Activated naive CD4-positive, alpha-beta T cell treated with anti-CD3 and anti-CD28 coated beads, Interleukin-2, amount 50 U/mL, for 24 hours (primary cell): ENCODE measurements at regions not wholly inside any gene's neighbourhood (a gene's known extent, or its start where the extent isn't known, plus 50 kb on each side); places are given as distances from the start of the nearest gene placed in this dataset.
A peak's percentile ranks its signal among the peaks of the same experiment; 100 is the strongest.

ENCODE experiments used
- H3K27ac Mint-ChIP-seq: one replicate; pipeline ENCODE4 v1.8.0; 2021; ENCODE audit warnings: mild to moderate bottlenecking, mixed read lengths
- H3K27me3 Mint-ChIP-seq: one replicate; pipeline ENCODE4 v1.8.0; 2021; ENCODE audit warnings: mixed read lengths
- H3K36me3 Mint-ChIP-seq: one replicate; pipeline ENCODE4 v1.8.0; 2021; ENCODE audit warnings: mixed read lengths
- H3K4me1 Mint-ChIP-seq: one replicate; pipeline ENCODE4 v1.8.0; 2021; ENCODE audit warnings: mixed read lengths
- H3K4me3 Mint-ChIP-seq: one replicate; pipeline ENCODE4 v1.8.0; 2021; ENCODE audit warnings: mild to moderate bottlenecking, mixed read lengths
- H3K9me3 Mint-ChIP-seq: one replicate; pipeline ENCODE4 v1.8.0; 2021; ENCODE audit warnings: mixed read lengths

DNA sequence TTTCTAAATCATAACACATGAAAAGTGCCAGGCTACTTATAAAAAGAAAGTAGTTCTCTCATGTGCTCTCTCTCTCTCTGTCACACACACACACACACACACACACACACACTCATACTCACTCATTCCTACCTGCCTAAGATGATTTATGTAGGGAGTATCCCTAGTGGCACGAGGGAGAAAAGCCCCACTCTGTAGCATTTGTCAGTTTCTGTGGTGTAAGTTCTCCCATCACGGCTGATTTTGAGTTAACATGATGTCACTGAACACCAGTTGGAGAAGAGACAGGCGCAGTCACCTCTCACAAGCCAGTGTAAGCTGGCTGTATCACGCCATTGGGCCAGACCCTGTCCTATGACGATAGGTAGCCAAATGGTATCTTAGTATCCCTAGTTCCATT is 395.4 kb downstream of the SFMBT2 start:
- H3K36me3 Mint-ChIP-seq, result peaks cover 4% of the 10 kb centered on the region
- H3K4me1 Mint-ChIP-seq, result peaks cover 3% of the 10 kb centered on the region
- no peak overlapping the region for H3K27ac Mint-ChIP-seq
- H3K27me3 Mint-ChIP-seq, result no peaks in the 10 kb centered on the region
- H3K4me3 Mint-ChIP-seq, result no peak overlapping the region
- peaks cover 10% of the 10 kb centered on the region for H3K9me3 Mint-ChIP-seq

GRCh38 chr10:7014721-7015120 is 396.1 kb downstream of the SFMBT2 start:
- Mint-ChIP-seq H3K4me1 (peaks cover 2% of the 10 kb centered on the region), H3K4me3 (no peak overlapping the region), H3K9me3 (peaks cover 5% of the 10 kb centered on the region), H3K27ac (no peak overlapping the region), H3K27me3 (no peaks in the 10 kb centered on the region), H3K36me3 (peaks cover 3% of the 10 kb centered on the region)

DNA sequence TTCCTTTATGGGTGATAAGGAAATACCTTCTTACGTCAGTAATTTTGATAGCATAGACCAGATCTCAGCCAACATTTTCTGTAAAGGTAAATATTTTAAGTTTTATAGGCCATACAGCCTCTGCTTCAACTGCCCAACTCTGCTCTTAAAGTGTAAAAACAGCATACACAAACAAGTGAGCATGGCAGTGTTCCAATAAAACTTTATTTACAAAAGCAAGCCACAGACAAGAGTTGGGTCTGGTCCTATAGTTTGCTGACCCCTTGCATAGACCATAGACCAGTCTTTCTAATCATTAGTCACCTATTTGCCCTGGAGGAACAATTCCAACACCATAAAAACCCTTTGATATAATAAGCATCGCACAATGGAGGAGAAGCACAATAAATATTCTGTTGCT is 398.8 kb downstream of the SFMBT2 start:
- Mint-ChIP-seq H3K9me3 (no peaks in the 10 kb centered on the region), H3K4me1 (no peaks in the 10 kb centered on the region), H3K27me3 (no peaks in the 10 kb centered on the region), H3K36me3 (no peaks in the 10 kb centered on the region), H3K27ac (no peak overlapping the region), H3K4me3 (no peak overlapping the region)

- no peaks in the 10 kb centered on the region for H3K27me3 Mint-ChIP-seq
- no peaks in the 10 kb centered on the region for H3K36me3 Mint-ChIP-seq
- no peak overlapping the region for H3K4me3 Mint-ChIP-seq
- H3K27ac Mint-ChIP-seq, result no peak overlapping the region
- no peaks in the 10 kb centered on the region for H3K9me3 Mint-ChIP-seq
- H3K4me1 Mint-ChIP-seq, result no peaks in the 10 kb centered on the region
Observed at GRCh38 chr10:7008645-7009044, 402.2 kb downstream of the SFMBT2 start.

DNA sequence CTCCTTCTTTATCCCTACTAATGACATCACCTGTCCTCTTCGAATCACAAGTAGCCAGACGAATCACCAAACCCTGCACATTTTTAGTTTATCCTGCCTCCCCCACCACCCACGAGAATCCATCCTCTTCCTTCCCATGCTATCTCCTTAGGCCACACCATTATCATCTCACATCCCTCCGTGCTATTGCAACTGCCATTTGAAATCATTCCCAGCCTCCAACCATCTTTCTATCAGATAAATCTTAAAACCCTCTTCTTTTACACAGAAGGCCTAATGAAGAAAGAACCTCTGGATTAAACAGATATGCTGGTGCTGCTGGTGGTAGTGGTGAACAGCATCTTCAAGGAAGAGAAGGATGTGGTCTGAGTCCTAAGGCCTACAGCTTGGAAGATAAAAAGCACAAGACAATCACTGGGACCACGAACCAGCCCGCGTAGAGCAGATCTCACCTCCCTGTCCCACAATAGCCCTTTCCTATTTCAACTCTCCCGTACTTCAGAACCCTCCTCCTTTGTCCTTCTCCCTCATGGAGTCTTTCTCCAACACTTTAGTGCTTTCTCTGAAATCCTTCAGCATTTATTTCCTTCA is 403.1 kb downstream of the SFMBT2 start:
- no peaks in the 10 kb centered on the region for H3K4me1 Mint-ChIP-seq
- no peaks in the 10 kb centered on the region for H3K9me3 Mint-ChIP-seq
- no peak overlapping the region for H3K4me3 Mint-ChIP-seq
- H3K36me3 Mint-ChIP-seq, result no peaks in the 10 kb centered on the region
- H3K27me3 Mint-ChIP-seq, result peaks cover under 1% of the 10 kb centered on the region
- H3K27ac Mint-ChIP-seq, result no peak overlapping the region

DNA sequence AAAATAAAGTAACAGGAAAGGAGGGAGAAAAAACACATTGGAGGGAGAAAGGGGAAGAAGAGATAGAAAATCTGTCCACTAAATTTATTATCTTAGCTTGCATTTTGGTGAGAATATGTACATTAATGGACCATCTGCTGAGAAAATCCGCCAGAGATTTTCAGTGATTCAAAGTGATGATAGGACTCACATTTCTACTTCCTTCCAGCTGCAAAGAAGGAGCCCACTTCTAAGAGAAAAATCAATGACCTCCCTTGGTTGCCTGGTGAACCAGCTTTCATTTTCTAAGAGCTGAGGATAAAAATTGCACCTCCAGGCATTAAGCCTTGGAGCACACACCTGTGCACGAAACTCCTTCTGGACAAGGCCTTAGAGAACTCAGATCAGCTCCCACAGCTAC is 404.3 kb downstream of the SFMBT2 start:
- Mint-ChIP-seq H3K9me3 (no peaks in the 10 kb centered on the region), H3K4me1 (no peaks in the 10 kb centered on the region), H3K4me3 (no peak overlapping the region), H3K36me3 (no peaks in the 10 kb centered on the region), H3K27ac (no peak overlapping the region), H3K27me3 (peaks cover 4% of the 10 kb centered on the region)

GRCh38 chr10:7003831-7004395 is 406.9 kb downstream of the SFMBT2 start:
- H3K9me3 Mint-ChIP-seq, result no peaks in the 10 kb centered on the region
- peaks cover 4% of the 10 kb centered on the region for H3K27me3 Mint-ChIP-seq
- H3K36me3 Mint-ChIP-seq, result no peaks in the 10 kb centered on the region
- H3K4me3 Mint-ChIP-seq, result no peak overlapping the region
- no peak overlapping the region for H3K27ac Mint-ChIP-seq
- H3K4me1 Mint-ChIP-seq, result no peaks in the 10 kb centered on the region

- Mint-ChIP-seq H3K36me3 (no peaks in the 10 kb centered on the region), H3K9me3 (no peaks in the 10 kb centered on the region), H3K4me3 (no peak overlapping the region), H3K27ac (no peak overlapping the region), H3K27me3 (peaks cover 4% of the 10 kb centered on the region), H3K4me1 (no peaks in the 10 kb centered on the region)
Observed at GRCh38 chr10:7000061-7000460, 410.8 kb downstream of the SFMBT2 start.

DNA sequence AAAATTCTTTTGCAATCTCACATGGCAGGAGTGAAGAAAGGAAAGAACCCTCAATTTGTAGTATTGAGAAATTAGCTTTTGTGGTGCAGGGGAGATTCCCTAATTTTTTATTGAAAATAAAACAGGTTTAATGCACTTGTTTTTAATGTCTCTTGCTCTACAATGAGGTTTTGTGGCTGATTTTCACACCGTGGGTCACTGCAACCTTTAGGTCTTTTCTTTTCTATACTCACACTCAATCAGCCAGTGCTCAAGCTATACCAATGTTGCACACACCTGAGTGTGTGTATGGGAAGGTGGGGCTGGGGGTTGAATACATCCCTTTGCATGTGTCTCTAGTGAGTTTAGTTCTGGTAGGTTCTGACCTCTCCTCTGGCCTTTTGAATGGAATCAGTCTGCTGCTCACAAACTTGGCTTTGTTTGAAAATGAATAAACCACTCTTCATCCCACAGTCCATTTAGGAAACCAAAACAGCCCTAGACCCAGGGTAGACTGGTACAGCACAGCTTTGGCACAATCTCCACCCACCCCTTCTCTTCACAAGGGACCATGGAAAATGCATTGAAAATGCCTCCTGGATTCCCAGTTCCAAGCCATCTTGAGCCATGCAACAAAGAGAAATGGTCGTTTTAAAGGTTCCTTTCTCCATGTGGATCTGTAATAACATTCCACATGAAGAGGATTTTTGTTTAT is 411.5 kb downstream of the SFMBT2 start:
- Mint-ChIP-seq H3K4me1 (no peaks in the 10 kb centered on the region), H3K4me3 (no peak overlapping the region), H3K36me3 (no peaks in the 10 kb centered on the region), H3K9me3 (no peaks in the 10 kb centered on the region), H3K27me3 (peaks cover 4% of the 10 kb centered on the region), H3K27ac (no peak overlapping the region)

DNA sequence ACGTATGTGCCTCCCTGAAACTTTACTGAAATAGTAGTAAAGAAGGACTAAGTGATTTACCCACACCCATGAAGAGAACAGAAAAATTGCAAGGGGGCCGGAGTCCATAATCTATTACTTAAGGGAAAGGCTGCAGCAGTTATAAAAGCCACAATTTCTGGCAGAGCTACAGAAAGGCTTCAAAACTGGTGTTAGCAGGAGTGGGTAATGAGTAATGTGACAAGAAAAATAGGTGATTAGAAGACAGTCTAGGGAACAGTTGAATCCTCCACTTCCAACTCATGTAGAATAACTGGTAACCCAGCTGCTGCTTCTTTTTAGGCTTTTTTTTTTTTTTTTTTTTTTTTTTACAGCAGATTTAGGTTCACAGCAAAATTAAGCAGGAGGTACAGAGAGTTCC is 413.3 kb downstream of the SFMBT2 start:
- Mint-ChIP-seq H3K36me3 (no peaks in the 10 kb centered on the region), H3K4me1 (no peaks in the 10 kb centered on the region), H3K4me3 (no peak overlapping the region), H3K9me3 (no peaks in the 10 kb centered on the region), H3K27me3 (peaks cover 3% of the 10 kb centered on the region), H3K27ac (no peak overlapping the region)

- no peaks in the 10 kb centered on the region for H3K4me1 Mint-ChIP-seq
- no peaks in the 10 kb centered on the region for H3K9me3 Mint-ChIP-seq
- no peak overlapping the region for H3K27ac Mint-ChIP-seq
- no peaks in the 10 kb centered on the region for H3K27me3 Mint-ChIP-seq
- H3K4me3 Mint-ChIP-seq, result no peak overlapping the region
- H3K36me3 Mint-ChIP-seq, result no peaks in the 10 kb centered on the region
Observed at GRCh38 chr10:6996431-6996830, 414.4 kb downstream of the SFMBT2 start.

DNA sequence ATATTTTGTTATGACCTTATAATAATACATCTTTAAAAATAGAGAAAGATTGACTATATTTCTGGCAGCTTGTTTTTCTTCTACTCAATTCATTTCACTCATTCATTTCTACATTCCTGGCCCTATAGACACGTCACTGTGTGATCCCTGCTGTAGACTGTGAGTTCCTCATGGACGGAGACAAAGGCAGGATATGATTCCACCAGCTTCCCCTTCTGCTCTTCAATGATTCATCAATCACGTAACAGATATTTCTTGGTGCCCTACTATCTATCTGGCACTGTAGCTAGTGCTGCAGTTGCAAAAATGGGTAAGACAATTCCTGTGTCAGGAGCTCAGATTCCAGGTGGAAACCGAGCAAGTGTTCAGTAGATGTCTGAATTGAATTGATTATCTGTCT is 415.0 kb downstream of the SFMBT2 start:
- Mint-ChIP-seq H3K9me3 (no peaks in the 10 kb centered on the region), H3K4me3 (no peak overlapping the region), H3K4me1 (peaks cover 2% of the 10 kb centered on the region), H3K27me3 (no peaks in the 10 kb centered on the region), H3K27ac (no peak overlapping the region), H3K36me3 (no peaks in the 10 kb centered on the region)

DNA sequence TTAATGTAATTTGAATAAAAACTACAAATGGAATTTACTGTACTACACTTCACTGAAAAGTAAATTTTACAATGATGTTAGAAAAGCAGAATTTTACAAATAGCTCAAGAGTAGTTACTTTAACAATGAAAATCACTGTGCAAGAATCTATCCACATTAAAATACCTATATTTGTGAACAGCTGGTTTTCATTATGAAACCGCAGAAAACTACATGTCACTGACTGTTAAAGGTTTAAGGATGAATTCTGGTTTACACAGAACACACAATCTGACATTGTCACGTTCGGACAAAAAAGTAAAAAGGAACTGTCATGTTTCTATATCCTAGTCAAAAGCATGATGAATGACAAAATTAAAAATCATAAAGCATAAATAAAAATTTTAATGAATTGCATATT is 415.3 kb upstream of the PRKCQ start:
- Mint-ChIP-seq H3K36me3 (no peaks in the 10 kb centered on the region), H3K27me3 (no peaks in the 10 kb centered on the region), H3K4me3 (no peak overlapping the region), H3K27ac (no peak overlapping the region), H3K4me1 (peaks cover 7% of the 10 kb centered on the region), H3K9me3 (no peaks in the 10 kb centered on the region)

- H3K4me3 Mint-ChIP-seq, result no peak overlapping the region
- no peaks in the 10 kb centered on the region for H3K36me3 Mint-ChIP-seq
- H3K27ac Mint-ChIP-seq, result peak overlapping the region; percentile 43
Observed at GRCh38 chr10:6990891-6991290, 410.8 kb upstream of the PRKCQ start.

DNA sequence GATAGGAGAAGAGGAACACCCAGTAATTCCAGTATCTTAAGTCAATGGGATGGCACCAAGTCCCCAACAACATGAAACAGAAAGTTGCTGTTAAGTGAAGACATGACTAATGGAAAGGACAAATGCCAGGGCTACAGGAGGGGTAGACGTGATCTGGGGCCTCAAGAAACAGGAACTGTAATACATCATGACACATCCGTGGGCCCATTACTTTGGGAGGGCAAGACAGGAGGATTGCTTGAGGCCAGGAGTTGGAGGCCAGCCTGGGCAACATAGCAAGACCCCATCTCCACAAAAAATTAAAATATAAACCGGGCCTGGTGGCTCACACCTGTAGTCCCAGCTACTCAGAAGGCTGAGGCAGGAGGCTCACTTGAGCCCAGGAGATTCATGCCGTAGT is 408.6 kb upstream of the PRKCQ start:
- H3K9me3 Mint-ChIP-seq, result no peaks in the 10 kb centered on the region
- no peak overlapping the region for H3K27ac Mint-ChIP-seq
- peaks cover 8% of the 10 kb centered on the region for H3K4me1 Mint-ChIP-seq
- H3K27me3 Mint-ChIP-seq, result no peaks in the 10 kb centered on the region
- H3K36me3 Mint-ChIP-seq, result no peaks in the 10 kb centered on the region
- H3K4me3 Mint-ChIP-seq, result no peak overlapping the region

More at GRCh38 chr10:6990891-6991290, 410.8 kb upstream of the PRKCQ start:
- Mint-ChIP-seq H3K9me3 (no peaks in the 10 kb centered on the region), H3K4me1 (peaks cover 8% of the 10 kb centered on the region), H3K27me3 (no peaks in the 10 kb centered on the region)

DNA sequence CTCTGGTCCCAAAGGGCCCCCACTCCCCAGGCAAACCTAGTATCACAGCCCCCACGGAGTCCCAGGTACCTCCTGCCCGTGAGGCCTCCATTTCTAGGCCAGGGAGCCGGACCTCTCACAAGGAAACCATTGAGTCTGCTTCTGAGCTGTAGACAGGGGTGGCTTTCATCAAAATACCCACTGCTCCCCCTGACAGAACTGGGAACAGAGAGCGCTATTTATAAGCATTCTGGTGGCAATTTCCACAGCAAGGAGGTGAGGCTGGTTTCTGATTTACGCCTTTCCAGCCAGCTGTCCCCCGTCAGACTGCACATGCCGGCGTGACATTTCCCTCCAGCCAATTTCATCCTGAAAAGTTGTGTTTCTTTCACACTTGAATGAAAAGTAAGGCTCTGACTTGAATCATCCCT is 407.5 kb upstream of the PRKCQ start:
- Mint-ChIP-seq H3K4me3 (no peak overlapping the region), H3K36me3 (no peaks in the 10 kb centered on the region), H3K27ac (no peak overlapping the region), H3K9me3 (no peaks in the 10 kb centered on the region), H3K4me1 (peaks cover 8% of the 10 kb centered on the region), H3K27me3 (no peaks in the 10 kb centered on the region)
